DOHH2 (cell line): ENCODE measurements at regions not wholly inside any gene's neighbourhood (a gene's known extent, or its start where the extent isn't known, plus 50 kb on each side); places are given as distances from the start of the nearest gene placed in this dataset.

Experiments
- H3F3A ChIP-seq: fragments of 200-600 bp; sonication (generic), shearing (Covaris generic); 2 replicates; pipeline ENCODE4 v1.6.0; 2016; ENCODE audit warnings: antibody characterized with exemption, mild to moderate bottlenecking; ENCODE audit not compliant: control insufficient read depth, insufficient read depth
- H3K27ac ChIP-seq: fragments of 200-600 bp; sonication (generic); 2 replicates; pipeline ENCODE4 v1.5.1; 2014; ENCODE audit warnings: low read depth, mild to moderate bottlenecking, low read length, moderate library complexity
- H3K27me3 ChIP-seq: fragments of 200-600 bp; sonication (generic); 2 replicates; pipeline ENCODE4 v1.6.1; 2014; ENCODE audit warnings: mild to moderate bottlenecking, low read length, mixed read lengths; ENCODE audit not compliant: control insufficient read depth
- H3K36me3 ChIP-seq: fragments of 200-600 bp; sonication (generic); 2 replicates; pipeline ENCODE4 v1.6.1; 2014; ENCODE audit warnings: mild to moderate bottlenecking, low read length, moderate library complexity, mixed read lengths; ENCODE audit not compliant: control insufficient read depth
- H3K4me1 ChIP-seq: fragments of 200-600 bp; sonication (generic); 2 replicates; pipeline ENCODE4 v1.6.1; 2014; ENCODE audit warnings: mild to moderate bottlenecking, low read length, mixed read lengths; ENCODE audit not compliant: control insufficient read depth
- H3K4me2 ChIP-seq: fragments of 200-600 bp; sonication (generic); 2 replicates; pipeline ENCODE4 v1.6.0; 2014; ENCODE audit warnings: mild to moderate bottlenecking, low read length, moderate library complexity
- H3K4me3 ChIP-seq: fragments of 200-600 bp; sonication (generic); 2 replicates; pipeline ENCODE4 v1.5.1; 2014; ENCODE audit warnings: mild to moderate bottlenecking, low read length, mixed read lengths
- H3K79me2 ChIP-seq: fragments of 200-600 bp; sonication (generic); 2 replicates; pipeline ENCODE4 v1.6.1; 2014; ENCODE audit warnings: mild to moderate bottlenecking, low read length, mixed read lengths; ENCODE audit not compliant: control insufficient read depth
- H3K9me2 ChIP-seq: fragments of 200-600 bp; sonication (generic); replicated peaks from 2 replicates; pipeline ENCODE4 v1.6.1; 2014; ENCODE audit warnings: mild to moderate bottlenecking, low read length, mixed read lengths; ENCODE audit not compliant: control insufficient read depth
- H3K9me3 ChIP-seq: fragments of 200-600 bp; sonication (generic); 2 replicates; pipeline ENCODE4 v1.6.1; 2014; ENCODE audit warnings: antibody characterized with exemption, low read length, mixed read lengths; ENCODE audit not compliant: control insufficient read depth, insufficient read depth
- H4K20me1 ChIP-seq: fragments of 200-600 bp; sonication (generic); 2 replicates; pipeline ENCODE4 v1.6.0; 2014; ENCODE audit warnings: low read depth, mild to moderate bottlenecking, antibody characterized with exemption, low read length, moderate library complexity; ENCODE audit not compliant: control insufficient read depth, insufficient read depth
- CTCF ChIP-seq: fragments of 200-600 bp; sonication (generic); IDR thresholded peaks from one replicate; pipeline ENCODE4 v1.5.1; 2014; ENCODE audit warnings: antibody characterized with exemption, mild to moderate bottlenecking, low read depth, low read length; ENCODE audit not compliant: poor library complexity, severe bottlenecking
- EZH2phosphoT487 ChIP-seq: fragments of 200-600 bp; sonication (generic); IDR thresholded peaks from 2 replicates; pipeline ENCODE4 v1.6.1; 2017; ENCODE audit warnings: borderline replicate concordance, mild to moderate bottlenecking, antibody characterized with exemption, low read length, moderate library complexity, mixed read lengths

- TF ChIP-seq CTCF (no peak), EZH2phosphoT487 (no peak)
- Histone ChIP-seq H3K9me2 (no peaks in the 10 kb centered on the region), H3K27me3 (no peaks in the 10 kb centered on the region), H4K20me1 (no peaks in the 10 kb centered on the region), H3K4me2 (no peak overlapping the region), H3K4me3 (no peak overlapping the region), H3K27ac (no peak overlapping the region), H3K4me1 (no peaks in the 10 kb centered on the region), H3K9me3 (no peaks in the 10 kb centered on the region; the same call in 1 of the 2 replicates), H3F3A (no peaks in the 10 kb centered on the region), H3K79me2 (no peaks in the 10 kb centered on the region), H3K36me3 (no peaks in the 10 kb centered on the region)
These were observed 207.3 kb upstream of the PRKD1 start for GRCh38 chr14:30134936-30135335.

GRCh38 chr14:30138567-30138966 is 210.9 kb upstream of the PRKD1 start:
- no peak overlapping the region for H3K4me2 ChIP-seq
- no peaks in the 10 kb centered on the region for H3K27me3 ChIP-seq
- no peaks in the 10 kb centered on the region for H4K20me1 ChIP-seq
- no peaks in the 10 kb centered on the region for H3K79me2 ChIP-seq
- no peaks in the 10 kb centered on the region; the same call in none of the 2 replicates for H3K9me3 ChIP-seq
- no peaks in the 10 kb centered on the region for H3K36me3 ChIP-seq
- H3K4me3 ChIP-seq, result no peak overlapping the region
- no peaks in the 10 kb centered on the region for H3K4me1 ChIP-seq
- TF ChIP-seq EZH2phosphoT487 (no peak), CTCF (no peak)
- no peaks in the 10 kb centered on the region for H3F3A ChIP-seq
- no peaks in the 10 kb centered on the region for H3K9me2 ChIP-seq
- no peak overlapping the region for H3K27ac ChIP-seq

- no peak for TF ChIP-seq EZH2phosphoT487
- TF ChIP-seq CTCF, result no peak
- Histone ChIP-seq H3K9me3 (peaks cover 8% of the 10 kb centered on the region; the same call in 1 of the 2 replicates), H3K4me2 (no peak overlapping the region), H3K27ac (no peak overlapping the region), H3K4me1 (no peaks in the 10 kb centered on the region), H3K79me2 (no peaks in the 10 kb centered on the region), H3K9me2 (no peaks in the 10 kb centered on the region), H3K27me3 (no peaks in the 10 kb centered on the region), H3K4me3 (no peak overlapping the region), H4K20me1 (no peaks in the 10 kb centered on the region), H3K36me3 (no peaks in the 10 kb centered on the region), H3F3A (no peaks in the 10 kb centered on the region)
These were observed 214.6 kb upstream of the PRKD1 start for GRCh38 chr14:30142216-30142615.

GRCh38 chr14:30143627-30144026 is 216.0 kb upstream of the PRKD1 start:
- Histone ChIP-seq H3K9me3 (peaks cover 8% of the 10 kb centered on the region; the same call in 1 of the 2 replicates), H3K36me3 (no peaks in the 10 kb centered on the region), H3K27ac (no peak overlapping the region), H3K79me2 (no peaks in the 10 kb centered on the region), H3K4me3 (no peak overlapping the region), H3F3A (no peaks in the 10 kb centered on the region), H3K9me2 (no peaks in the 10 kb centered on the region), H3K4me2 (no peak overlapping the region), H3K4me1 (no peaks in the 10 kb centered on the region), H3K27me3 (no peaks in the 10 kb centered on the region), H4K20me1 (no peaks in the 10 kb centered on the region)
- TF ChIP-seq EZH2phosphoT487 (no peak), CTCF (no peak)
